Thyroid gland (tissue), 4 donors: ENCODE measurements at regions not wholly inside any gene's neighbourhood (a gene's known extent, or its start where the extent isn't known, plus 50 kb on each side); places are given as distances from the start of the nearest gene placed in this dataset.

ENCODE experiments used
- POLR2A ChIP-seq, 2 donors: fragments of 450-650 bp; IDR thresholded peaks; one replicate each; pipeline ENCODE4 v1.6.1; 2017; ENCODE audit warnings: antibody characterized with exemption in 2 of 2, mild to moderate bottlenecking in 2 of 2, moderate library complexity in 1 of 2
- TF ChIP-seq, protein P1 (sequence below), 6 experiments: fragments of 200-600 bp in 3 of 6; fragments of 450-650 bp in 3 of 6; sonication (generic) in 3 of 6; IDR thresholded peaks; one replicate each; pipeline ENCODE4 v1.5.1; 2016 to 2019; ENCODE audit warnings: antibody characterized with exemption in 6 of 6, mild to moderate bottlenecking in 2 of 6, inconsistent platforms in 1 of 6, moderate library complexity in 1 of 6

- TF ChIP-seq, protein P1, sequence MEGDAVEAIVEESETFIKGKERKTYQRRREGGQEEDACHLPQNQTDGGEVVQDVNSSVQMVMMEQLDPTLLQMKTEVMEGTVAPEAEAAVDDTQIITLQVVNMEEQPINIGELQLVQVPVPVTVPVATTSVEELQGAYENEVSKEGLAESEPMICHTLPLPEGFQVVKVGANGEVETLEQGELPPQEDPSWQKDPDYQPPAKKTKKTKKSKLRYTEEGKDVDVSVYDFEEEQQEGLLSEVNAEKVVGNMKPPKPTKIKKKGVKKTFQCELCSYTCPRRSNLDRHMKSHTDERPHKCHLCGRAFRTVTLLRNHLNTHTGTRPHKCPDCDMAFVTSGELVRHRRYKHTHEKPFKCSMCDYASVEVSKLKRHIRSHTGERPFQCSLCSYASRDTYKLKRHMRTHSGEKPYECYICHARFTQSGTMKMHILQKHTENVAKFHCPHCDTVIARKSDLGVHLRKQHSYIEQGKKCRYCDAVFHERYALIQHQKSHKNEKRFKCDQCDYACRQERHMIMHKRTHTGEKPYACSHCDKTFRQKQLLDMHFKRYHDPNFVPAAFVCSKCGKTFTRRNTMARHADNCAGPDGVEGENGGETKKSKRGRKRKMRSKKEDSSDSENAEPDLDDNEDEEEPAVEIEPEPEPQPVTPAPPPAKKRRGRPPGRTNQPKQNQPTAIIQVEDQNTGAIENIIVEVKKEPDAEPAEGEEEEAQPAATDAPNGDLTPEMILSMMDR (IDR thresholded peaks at IDR 0.05): no peak
- TF ChIP-seq POLR2A (IDR thresholded peaks at IDR 0.05): no peak
These were observed 237.9 kb upstream of the PDE10A start for GRCh38 chr6:165900970-165901369.
